EH (cell line): ENCODE measurements at regions not wholly inside any gene's neighbourhood (a gene's known extent, or its start where the extent isn't known, plus 50 kb on each side); places are given as distances from the start of the nearest gene placed in this dataset.
"Not testable (repeated sequence)": the region's sequence is repeated elsewhere in the genome, so short reads cannot be mapped to it uniquely, and the experiment has no call there.

Source experiments
- DNase-seq: peaks from one replicate; pipeline ENCODE4 v3.0.0-alpha.2; 2015; ENCODE audit warnings: low read depth

DNA sequence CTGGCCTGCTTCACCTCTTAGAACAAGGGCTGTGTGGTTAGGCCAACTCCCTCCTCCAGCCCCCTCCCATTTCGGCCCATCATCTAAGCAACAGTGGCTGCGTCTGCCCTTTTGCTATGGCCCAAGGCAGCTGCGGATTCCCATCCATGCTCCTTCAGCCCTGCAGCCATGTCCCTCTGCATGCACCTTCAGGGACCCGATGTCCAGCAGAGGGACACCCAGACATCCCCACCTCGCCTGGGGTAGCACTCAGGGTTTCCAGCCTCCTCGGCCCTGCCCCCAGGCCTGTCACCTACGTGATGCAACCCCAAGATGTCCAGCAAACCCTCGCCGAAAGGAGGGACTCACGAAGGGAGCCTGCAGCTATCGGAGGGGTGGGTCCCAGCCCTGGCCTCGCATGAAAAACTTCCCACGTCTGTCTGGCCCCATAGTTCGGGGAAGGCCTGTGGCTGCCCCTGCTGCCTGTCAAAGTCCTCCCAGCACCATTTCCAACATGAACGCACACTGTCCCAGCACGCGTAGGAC, 194.4 kb downstream of the CTTN start:
- no peak for DNase-seq

DNA sequence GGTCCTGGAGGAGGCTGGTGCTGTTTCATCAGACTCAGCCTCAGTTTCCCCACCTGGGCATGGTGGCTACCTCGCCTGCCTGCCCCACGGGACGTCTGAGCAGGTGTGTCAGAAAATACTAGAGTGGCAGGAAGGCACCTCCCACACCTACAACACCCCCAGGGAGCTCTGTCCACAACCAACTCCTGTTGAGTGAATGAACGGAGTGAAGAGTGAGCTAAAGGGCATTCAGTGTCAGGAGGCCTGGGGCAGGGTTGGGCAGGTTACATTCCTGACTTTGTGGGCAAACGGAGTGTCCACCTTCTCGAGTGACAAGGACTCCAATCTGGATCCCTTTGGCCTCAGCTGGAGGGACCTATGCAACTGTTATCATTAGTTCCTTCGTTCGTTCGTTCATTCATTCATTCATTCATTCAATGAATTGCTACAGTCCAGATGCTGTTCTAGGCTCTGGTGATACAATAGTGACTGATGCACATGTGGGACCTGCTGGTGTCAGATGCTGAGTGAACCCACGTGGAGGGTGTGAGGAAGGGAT, 195.2 kb downstream of the CTTN start:
- no peak for DNase-seq

DNA sequence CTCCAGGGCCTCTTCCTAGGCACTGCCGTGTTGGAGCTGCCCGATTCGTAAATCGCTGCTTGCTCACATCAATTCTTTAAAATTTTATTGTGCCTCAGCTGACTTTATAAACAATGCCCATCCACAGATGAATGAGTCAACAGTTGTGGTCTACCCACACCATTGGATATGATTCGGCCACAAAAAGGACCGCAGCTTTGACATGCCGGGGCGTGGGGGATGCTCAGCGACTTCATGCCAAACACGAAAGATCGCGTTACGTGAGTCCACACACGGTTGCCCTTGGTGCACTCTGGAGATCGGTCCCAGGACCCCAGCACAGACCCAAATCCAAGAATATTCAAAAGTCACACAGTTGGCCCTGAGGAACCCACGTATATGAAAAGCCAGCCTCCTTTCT, 195.7 kb downstream of the CTTN start:
- DNase-seq = no peak

DNA sequence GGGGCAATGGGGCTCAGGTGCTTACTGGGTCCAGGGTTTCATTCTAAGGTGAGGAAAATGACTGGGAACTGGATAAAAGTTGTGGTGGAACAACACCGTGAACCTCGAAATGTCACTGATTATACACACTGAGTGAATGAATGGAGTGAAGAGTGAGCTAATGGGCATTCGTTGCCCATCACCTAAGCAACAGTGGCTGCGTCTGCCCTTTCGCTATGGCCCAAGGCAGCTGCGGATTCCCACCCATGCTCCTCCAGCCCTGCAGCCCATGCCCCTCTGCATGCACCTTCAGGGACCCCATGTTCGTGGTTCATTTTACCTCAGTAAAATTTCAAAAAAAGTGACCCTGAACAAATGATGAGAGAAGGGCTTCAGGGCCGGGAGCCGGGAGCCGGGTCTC, 196.3 kb downstream of the CTTN start:
- DNase-seq = no peak

DNA sequence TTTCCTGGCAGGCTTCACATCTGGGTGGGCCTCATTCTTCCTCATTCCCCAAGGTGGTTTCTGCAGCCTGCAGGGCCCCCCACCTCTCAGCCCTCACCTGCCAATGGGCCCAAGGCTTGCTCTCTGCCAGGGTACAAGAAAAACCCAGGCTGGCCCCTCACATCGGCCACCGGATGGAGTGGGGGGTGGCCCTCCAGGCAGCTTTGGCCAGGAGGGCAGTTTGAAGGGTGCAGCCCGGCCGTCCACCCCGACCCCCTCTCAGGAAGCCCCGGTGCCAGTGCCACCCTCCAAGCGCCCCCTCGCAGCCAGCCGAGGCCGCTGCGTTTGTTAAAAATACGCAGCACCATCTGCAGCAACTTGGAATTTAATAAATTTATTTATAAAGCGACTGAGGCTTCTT, 196.7 kb downstream of the CTTN start:
- no peak for DNase-seq

DNA sequence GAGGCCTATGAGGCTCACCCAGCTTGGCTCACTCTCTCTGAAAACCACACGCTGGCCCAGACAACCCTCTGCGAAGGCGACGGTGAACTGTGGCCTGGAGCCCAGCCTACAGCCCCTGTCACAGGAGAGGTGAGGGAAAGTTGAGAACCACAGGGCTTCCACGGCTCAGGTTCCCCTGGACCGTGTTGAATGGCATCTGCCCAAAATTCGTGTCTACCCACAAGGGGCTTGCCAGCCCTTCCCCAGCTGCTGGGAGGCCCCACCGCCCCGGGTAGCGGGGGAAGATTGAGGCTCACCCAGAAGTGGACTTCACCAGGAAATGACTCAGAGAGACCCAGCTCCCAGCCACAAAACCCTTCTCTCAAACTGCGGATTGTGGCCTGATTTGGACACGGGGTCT, 197.1 kb downstream of the CTTN start:
- DNase-seq = no peak

DNA sequence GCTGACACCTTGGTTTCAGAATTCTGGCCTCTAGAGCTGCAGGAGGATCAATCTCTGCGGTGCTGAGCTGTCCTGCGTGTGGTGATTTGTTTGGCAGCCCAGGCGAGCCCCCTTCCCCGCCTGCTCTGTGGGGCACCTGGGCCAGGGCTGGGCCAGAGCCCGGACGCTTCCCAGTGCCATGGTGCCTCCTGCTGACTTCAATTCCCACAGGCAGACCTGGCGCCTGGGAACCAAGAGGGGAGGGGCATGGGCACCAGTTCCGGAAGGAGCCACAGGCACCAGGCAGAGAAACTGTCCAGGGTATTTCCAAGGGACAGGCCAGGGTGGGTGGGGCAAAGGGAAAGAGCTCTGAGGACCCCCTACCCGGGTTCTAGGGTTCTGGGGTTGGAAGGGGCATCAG, 197.8 kb downstream of the CTTN start:
- DNase-seq = no peak

DNA sequence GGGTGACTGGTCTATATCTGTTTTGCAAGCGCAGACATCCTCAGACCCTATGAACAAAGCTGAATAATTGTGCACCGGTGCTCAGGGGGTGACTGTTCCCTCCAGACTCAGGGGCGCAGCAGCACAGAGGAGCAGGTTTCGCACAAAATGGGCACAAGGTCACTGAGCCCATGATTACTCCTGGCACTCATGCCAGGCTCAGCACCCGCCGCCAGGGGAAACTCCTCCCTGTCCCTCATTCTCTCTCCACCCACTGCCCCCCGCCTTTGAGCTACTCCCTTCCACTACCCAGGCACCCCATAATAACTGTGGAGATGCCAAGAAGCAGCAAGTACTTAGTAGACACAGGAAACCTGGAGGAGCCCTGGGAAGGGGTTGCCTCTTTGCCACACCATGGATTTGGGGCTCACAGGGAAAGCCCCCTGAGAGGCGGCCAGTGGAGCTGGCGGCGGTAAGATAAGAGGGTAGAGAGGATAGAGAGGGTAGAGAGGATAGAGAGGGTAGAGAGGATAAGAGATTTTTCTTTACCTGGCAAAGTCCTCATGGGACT, 198.8 kb downstream of the CTTN start:
- no peak for DNase-seq

DNA sequence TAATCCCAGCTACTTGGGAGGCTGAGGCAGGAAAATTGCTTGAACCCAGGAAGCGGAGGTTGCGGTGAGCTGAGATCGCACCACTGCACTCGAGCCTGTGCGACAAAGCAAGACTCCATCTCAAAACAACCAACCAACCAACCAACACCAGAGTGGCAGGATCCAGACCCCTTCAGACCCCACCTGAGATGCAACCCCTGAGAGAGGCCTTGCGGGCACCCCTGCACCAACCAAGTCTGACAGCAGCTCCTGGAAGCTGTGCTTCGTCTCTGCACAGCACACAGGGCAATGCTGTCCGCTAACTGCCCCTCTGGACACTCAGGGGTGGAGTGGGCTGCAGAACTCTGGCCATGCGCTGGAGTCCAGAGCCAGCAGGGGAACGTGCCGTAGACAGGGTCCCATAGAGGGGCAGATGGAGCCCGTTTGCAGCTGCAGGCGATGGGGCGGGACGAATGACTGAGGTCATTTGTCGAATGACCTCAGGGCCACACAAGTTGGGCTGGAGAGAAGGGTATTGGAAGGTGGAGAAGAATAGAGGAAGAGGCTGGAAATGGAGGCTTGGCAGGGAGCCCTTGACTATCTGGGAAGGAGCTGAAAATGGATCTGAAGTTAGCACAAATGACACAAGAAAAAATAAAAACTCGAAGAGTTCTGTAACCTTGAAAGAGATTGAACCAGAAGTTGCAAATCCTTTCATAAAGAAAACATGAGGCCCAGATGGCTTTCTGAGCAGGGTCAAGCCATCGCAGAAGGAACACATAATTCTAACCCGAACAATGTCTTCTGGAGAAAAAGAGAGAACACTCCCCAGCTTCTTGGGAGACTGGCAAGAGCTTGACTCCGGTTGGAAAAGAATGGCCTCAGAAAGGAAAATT, 199.7 kb downstream of the CTTN start:
- no peak for DNase-seq

DNA sequence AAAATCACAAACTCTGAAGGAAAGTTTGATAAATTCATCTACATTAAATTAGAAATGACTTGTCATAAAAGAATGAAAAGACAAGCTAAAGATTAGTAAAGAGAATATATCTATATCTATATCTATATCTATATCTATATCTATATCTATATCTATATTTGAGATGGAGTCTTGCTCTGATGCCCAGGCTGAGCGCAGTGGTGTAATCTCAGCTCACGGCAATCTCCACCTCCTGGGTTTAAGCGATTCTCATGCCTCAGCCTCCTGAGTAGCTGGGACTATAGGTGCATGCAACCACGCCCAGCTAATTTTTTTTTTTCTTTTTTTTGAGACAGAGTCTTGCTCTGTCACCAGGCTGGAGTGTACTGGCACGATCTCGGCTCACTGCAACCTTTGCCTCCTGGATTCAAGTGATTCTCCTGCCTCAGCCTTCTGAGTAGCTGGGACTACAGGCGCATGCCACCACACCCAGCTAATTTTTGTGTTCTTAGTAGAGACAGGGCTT, 202.6 kb downstream of the CTTN start:
- DNase-seq = not testable (repeated sequence)

DNA sequence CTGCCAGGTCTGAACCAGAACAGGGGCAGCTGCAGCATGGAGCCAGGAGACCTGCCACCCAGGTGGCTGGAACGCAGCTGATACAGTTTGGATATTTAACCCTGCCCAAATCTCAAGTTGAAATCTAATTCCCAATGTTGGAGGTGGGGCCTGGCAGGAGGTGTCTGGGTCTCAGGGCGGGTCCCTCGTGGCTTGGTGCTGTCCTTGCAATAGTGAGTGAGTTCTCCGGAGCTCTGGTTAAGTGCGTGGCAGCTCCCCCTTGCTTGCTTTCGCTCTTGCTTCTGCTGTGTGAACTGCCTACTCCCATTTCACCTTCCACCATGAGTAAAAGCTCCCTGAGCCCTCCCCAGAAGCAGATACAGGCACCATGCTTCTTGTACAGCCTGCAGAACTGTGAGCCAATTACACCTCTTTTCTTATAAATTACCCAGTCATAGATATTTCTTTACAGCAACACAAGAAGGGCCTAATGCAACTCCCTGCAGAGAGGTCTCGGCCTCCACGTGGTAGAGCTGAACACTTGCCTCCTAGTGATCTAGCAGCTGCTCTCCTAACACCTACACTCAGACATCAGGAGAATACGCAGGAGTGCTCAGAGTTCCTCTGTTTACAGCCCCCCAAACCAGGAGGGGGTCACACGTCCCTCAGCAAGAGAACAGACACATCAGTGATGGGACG, 203.7 kb downstream of the CTTN start:
- no peak for DNase-seq

DNA sequence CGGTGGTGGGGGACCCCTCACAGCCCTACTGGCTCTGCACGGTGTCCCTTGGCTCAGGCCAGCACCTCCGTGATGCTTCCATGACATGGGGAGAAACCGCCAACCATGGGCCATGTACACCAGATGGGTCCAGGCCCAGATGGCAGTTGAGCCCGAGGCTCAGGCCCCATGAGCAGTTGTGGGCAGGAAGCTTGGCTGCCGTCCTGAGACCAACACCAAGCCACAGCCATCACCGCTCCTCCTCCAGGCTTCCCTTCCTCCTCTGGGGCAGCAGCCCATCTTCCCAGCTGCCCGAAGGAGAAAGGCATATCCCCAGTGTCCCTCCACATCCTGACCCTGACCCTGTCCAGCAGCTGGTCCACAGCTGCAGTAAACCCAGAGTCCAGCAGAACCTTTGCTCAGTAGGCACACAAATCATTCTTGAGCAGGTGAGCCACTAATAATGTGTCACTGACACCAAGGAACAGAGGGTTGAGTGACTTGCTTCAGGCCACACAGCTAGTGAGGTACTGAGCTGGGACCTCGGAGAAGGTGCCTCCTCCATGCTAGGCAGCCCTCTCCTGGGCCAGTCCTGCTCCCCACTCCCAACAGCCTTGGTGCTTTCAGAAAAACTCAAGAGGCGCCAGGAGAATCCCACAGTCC, 204.9 kb downstream of the CTTN start:
- no peak for DNase-seq

DNA sequence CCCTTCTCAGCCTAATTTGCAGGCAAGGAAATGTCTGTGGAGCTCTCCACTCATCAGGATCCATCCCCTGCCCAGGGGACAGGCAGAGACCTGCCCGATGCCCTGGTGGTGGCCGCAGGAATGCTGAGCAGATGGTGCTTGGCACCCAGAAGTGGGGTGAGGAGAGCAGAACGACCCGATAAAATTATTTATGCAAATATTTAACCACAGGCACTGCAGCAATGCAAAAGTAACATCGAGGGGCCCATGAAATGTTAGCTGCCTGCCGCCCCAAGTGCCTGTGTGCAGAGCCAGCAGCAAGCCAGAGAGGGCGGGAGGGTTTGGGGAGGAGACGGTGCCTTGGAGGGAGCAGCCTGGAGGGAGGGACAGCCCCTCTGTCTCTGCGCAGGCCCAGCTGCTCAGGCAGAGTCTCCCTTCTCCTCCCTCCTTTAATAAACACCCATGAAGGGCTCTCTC, 205.5 kb downstream of the CTTN start:
- DNase-seq = no peak

DNA sequence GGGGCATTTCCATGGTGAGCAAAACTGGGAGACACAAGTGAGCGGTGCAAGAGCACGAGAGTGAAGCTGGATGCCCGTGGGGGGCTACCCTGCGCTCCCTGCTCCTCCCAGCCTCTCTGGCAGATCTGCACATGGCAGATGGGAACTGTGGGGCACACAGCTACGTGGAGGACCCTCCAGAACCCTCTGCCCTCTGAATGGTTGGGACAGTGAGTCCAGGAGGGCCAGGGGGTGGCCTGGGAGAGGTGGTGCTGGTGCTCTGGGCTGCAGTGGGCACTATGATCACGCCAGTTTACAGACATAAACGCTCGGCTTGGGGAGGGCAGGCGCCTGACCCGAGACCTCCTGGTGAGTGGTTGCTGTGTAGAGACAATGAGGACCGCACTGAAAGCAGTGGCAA, 205.9 kb downstream of the CTTN start:
- DNase-seq = no peak

DNA sequence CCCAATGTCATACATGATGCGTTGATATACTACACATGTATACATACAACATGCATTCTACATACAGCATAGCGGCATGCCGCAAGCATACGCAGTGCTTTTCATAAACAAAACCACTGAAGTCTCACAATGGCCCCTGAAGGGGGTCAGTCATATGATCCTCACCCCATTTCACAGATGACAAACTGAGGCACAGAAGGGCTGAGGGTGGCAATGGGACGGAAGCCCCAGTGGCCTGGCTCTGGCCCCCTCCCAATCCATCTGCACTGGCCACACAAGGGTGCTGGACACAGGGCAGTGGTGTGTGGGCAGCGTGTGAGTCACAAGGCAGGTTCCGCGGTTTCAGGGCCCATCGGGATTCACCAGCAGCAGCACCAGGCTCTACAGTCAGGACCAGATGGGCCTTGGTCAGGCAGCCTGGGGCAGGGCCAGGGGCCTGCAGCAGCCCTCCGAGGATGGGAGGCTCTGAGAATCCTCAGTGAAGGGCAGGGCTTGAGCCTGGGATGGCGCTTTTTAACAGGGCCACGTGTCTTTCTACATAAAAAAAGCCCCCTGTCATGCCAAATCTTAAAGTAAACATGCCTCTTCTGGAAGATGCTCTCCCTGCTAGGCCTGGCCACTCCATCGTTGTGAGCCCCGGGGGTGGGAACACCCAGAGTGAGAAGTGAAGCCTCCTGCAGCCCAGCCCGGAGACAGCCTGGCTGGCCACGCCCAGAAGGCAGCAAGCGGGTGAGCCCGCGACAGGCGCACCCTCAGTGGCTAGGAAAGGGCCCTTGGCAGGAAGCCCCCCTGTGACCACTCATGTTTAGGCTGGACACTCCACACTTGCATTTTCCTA, 206.5 kb downstream of the CTTN start:
- DNase-seq = no peak

DNA sequence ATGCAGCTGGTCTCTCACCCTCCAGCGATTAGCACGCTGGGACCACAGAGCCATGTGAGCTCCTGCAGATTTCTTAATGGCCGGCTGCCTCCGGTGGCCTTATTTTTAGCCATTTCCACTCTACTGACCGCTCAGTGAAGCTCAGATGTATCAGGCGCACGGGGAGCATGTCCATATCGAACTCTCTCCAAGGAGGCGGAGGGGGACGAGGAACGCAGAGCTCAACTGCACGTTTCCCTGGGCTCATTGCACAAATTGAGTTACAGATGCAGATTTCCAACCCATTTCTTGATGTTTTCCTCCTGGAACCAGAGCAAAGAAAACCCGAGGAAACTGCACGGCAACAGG, 207.1 kb downstream of the CTTN start:
- no peak for DNase-seq

DNA sequence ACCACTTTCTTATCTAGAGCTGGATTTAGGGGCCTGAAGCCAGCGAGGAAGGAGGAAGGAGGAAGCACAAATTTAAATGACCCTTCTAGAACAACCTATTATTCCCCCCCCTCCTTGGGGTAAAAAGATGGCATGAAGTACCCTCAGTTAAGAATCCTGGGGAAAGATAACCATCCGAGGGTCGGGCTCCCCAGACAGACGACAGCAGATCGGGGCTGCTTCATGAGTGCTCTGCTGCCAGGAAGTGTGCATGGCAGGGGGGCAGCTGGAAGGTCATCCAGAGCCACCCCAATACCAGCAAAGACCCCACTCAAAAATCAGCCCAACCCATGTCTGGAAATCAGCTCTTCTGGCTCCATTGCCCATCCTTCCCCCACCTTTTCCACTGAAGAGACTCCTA, 207.5 kb downstream of the CTTN start:
- no peak for DNase-seq

DNA sequence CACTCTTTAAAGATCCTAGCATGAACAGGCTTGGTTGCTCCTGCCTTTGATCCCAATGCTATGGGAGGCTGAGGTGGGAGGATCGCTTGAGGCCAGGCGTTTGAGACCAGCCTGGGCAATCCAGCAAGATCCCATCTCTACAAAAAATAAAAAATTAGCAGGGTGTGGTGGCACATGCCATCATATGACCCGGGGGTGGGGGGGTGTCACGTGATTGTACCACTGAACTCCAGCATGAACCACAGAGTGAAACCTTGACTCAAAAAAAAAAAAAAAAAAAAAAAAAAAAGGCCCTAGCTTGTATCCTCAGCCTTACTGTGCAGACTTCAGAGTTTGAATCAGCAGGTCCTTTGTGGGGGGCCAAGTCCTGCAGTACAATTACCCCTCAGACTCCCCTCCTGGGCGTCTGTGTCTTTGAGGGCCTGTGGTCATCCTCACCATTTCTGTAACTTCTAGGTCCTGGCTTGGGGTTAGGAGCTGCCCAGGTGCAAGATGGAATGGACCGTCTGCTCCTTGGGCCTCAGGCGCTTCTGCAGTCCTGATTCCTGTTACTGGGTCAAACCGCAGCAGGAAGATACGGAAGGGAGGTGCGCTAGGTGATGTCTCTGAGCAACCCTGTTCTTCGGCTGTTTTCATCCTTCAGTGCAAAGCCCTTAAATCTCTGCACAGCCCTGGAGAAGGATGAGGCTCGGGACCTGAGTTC, 208.1 kb downstream of the CTTN start:
- no peak for DNase-seq

DNA sequence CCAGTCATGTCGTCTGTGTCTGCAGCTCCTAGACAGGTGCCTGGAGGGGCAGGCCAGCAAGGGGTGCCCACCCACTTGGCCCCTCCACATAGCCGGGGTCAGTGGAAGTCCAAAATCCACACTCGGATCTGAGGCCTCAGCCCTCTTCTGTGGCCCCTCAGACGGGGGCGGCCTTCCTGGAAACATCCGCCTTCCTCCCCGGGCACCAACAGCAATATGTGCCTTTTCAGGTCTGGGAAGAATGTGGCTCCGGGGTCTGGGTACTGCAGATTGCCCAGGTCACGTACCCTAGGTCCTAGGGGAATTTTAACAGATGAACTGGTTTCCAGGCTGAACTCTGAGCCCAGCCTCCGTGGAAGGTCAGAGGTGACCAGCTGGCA, 208.6 kb downstream of the CTTN start:
- DNase-seq = no peak

DNA sequence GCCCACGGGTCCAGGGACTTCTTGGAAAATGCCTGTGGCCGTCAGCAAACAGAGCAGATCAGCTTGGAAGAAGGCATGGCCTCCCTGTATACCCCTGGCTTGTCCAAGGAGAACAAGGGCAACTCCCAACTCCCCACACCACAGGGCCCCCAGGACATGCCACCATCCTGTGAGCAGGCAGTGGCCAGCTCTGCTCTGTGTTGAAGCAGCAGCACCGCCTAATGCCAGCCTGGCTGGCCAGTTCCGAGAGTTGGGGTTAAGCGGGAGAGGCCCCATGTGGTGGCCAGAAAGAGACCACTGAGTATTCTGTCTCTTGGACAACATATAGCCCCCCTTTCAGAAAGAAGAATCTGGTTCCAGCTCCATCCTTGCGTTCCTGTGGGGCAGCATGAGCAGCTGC, 209.2 kb downstream of the CTTN start:
- no peak for DNase-seq
